ENCODE measurements at regions not wholly inside any gene's neighbourhood (a gene's known extent, or its start where the extent isn't known, plus 50 kb on each side); places are given as distances from the start of the nearest gene placed in this dataset.

- BruUV-seq (replicated peaks), result no TSS peak
- CTCF ChIA-PET, result no interaction called here
- H3K27ac ChIP-seq (ENCODE audit: insufficient read depth, low read depth, low read length), result no peak overlapping the region
- dilution Hi-C loops (cut with MboI; ENCODE audit: extremely low pct_ligation_motif_present, low sequenced_read_pairs), result no loop called here
- no peaks in the 10 kb centered on the region for H3K9me1 ChIP-seq (replicated peaks; ENCODE audit: control insufficient read depth, extremely low read depth, insufficient read depth, low read length)
- no peaks in the 10 kb centered on the region for H3K27me3 ChIP-seq (ENCODE audit: control insufficient read depth in 2 of 2, insufficient read depth in 2 of 2, low read length in 2 of 2)
- no peak overlapping the region for H3K4me3 ChIP-seq (replicated peaks in 1 of 3; ENCODE audit: insufficient read depth in 1 of 3, low read depth in 1 of 3, low read length in 3 of 3)
- no peaks in the 10 kb centered on the region for H3K79me2 ChIP-seq (ENCODE audit: control insufficient read depth, insufficient read depth, low read length)
- H3K4me1 ChIP-seq (ENCODE audit: control insufficient read depth, extremely low read depth, insufficient read depth, low read length), result no peaks in the 10 kb centered on the region
- no peak overlapping the region for H3K9ac ChIP-seq (replicated peaks; ENCODE audit: extremely low read depth, insufficient read depth, low read length)
- TF ChIP-seq MAX (IDR thresholded peaks at IDR 0.05; ENCODE audit: insufficient read depth, insufficient read length) (no peak), CTCF (IDR thresholded peaks at IDR 0.05; ENCODE audit: extremely low read depth in 1 of 2, insufficient read depth in 1 of 2, low read depth in 1 of 2, low read length in 2 of 2) (no peak), EZH2 (IDR thresholded peaks at IDR 0.05; ENCODE audit: borderline replicate concordance, low read depth, low read length, severe bottlenecking) (no peak), JUN (IDR thresholded peaks at IDR 0.05; ENCODE audit: borderline replicate concordance, insufficient read depth, insufficient read length, low read depth) (no peak), POLR2A (IDR thresholded peaks at IDR 0.05; ENCODE audit: low read depth, low read length) (no peak), MYC (IDR thresholded peaks at IDR 0.05; ENCODE audit: low read depth, low read length) (no peak), POLR2AphosphoS5 (IDR thresholded peaks at IDR 0.05; ENCODE audit: insufficient read depth, low read depth, low read length) (no peak), FOS (IDR thresholded peaks at IDR 0.05; ENCODE audit: borderline replicate concordance, insufficient read depth, low read length) (no peak), GATA2 (IDR thresholded peaks at IDR 0.05; ENCODE audit: insufficient read depth, insufficient read length, low read depth, low read length) (no peak)
- intact Hi-C loops (cut with micrococcal nuclease), result no loop called here
- no peak for FAIRE-seq
- H3K9me3 ChIP-seq (replicated peaks; ENCODE audit: control insufficient read depth, insufficient read depth, low read length), result peaks cover 2% of the 10 kb centered on the region
- H3K4me2 ChIP-seq (ENCODE audit: insufficient read depth, low read length), result no peak overlapping the region
- no peaks in the 10 kb centered on the region for H4K20me1 ChIP-seq (replicated peaks; ENCODE audit: control insufficient read depth, extremely low read depth, insufficient read depth, low read length)
- POLR2A ChIA-PET, result no interaction called here
- no peak for DNase-seq (ENCODE audit: low read depth, low spot score)
- no peak overlapping the region for H2AFZ ChIP-seq (ENCODE audit: low read depth, low read length)
- H3K36me3 ChIP-seq (ENCODE audit: control insufficient read depth in 2 of 2, extremely low read depth in 1 of 2, insufficient read depth in 2 of 2, low read length in 2 of 2), result no peaks in the 10 kb centered on the region
Observed at GRCh38 chr6:115474443-115475041, 586.1 kb downstream of the FRK start.
